Karpas-422 (cell line): ENCODE measurements at regions not wholly inside any gene's neighbourhood (a gene's known extent, or its start where the extent isn't known, plus 50 kb on each side); places are given as distances from the start of the nearest gene placed in this dataset.

Source experiments
- DNase-seq: peaks from one replicate; pipeline ENCODE4 v3.0.0-alpha.2; 2015
- H2AFZ ChIP-seq: fragments of 200-600 bp; sonication (generic); 2 replicates; pipeline ENCODE4 v1.6.1; 2014; ENCODE audit warnings: antibody characterized with exemption, low read length, mixed read lengths
- H3K27ac ChIP-seq: fragments of 200-600 bp; sonication (generic); 2 replicates; pipeline ENCODE4 v1.5.1; 2014; ENCODE audit warnings: mild to moderate bottlenecking, low read length, moderate library complexity
- H3K27me3 ChIP-seq: fragments of 200-600 bp; sonication (generic); 2 replicates; pipeline ENCODE4 v1.6.1; 2014; ENCODE audit warnings: low read length, mixed read lengths
- H3K36me3 ChIP-seq: fragments of 200-600 bp; sonication (generic); 2 replicates; pipeline ENCODE4 v1.6.1; 2014; ENCODE audit warnings: low read length, mixed read lengths; ENCODE audit not compliant: insufficient read depth
- H3K4me1 ChIP-seq: fragments of 200-600 bp; sonication (generic); 2 replicates; pipeline ENCODE4 v1.6.1; 2014; ENCODE audit warnings: mild to moderate bottlenecking, low read length, mixed read lengths
- H3K4me2 ChIP-seq: fragments of 200-600 bp; sonication (generic); 2 replicates; pipeline ENCODE4 v1.6.1; 2014; ENCODE audit warnings: low read length, low read depth, mild to moderate bottlenecking; ENCODE audit not compliant: poor library complexity, severe bottlenecking
- H3K4me3 ChIP-seq: fragments of 200-600 bp; sonication (generic); 2 replicates; pipeline ENCODE4 v1.5.1; 2014; ENCODE audit warnings: mild to moderate bottlenecking, antibody characterized with exemption, low read length, mixed read lengths
- H3K79me2 ChIP-seq: fragments of 200-600 bp; sonication (generic); 2 replicates; pipeline ENCODE4 v1.6.1; 2014; ENCODE audit warnings: mild to moderate bottlenecking, low read length, mixed read lengths
- H3K9ac ChIP-seq: fragments of 200-600 bp; sonication (generic); 2 replicates; pipeline ENCODE4 v1.6.0; 2014; ENCODE audit warnings: low read length
- H3K9me2 ChIP-seq: fragments of 200-600 bp; sonication (generic), shearing (Covaris generic); replicated peaks from 2 replicates; pipeline ENCODE4 v1.6.0; 2014; ENCODE audit warnings: mild to moderate bottlenecking, low read length, moderate library complexity; ENCODE audit not compliant: insufficient read depth
- H3K9me3 ChIP-seq: fragments of 300-700, 200-600 bp; sonication (generic); 2 replicates; pipeline ENCODE4 v1.6.1; 2014; ENCODE audit warnings: low read length, mixed read lengths
- H4K20me1 ChIP-seq: fragments of 200-600 bp; sonication (generic); 2 replicates; pipeline ENCODE4 v1.6.1; 2014; ENCODE audit warnings: mild to moderate bottlenecking, antibody characterized with exemption, low read length, low read depth; ENCODE audit not compliant: insufficient read depth

GRCh38 chr18:78130232-78131195, 849.1 kb upstream of the SALL3 start:
- peaks cover 3% of the 10 kb centered on the region; the same call in 1 of the 2 replicates for H3K27me3 ChIP-seq
- H3K4me3 ChIP-seq, result no peak overlapping the region
- no peaks in the 10 kb centered on the region for H3K36me3 ChIP-seq
- H3K4me2 ChIP-seq, result no peak overlapping the region
- no peak overlapping the region for H3K9ac ChIP-seq
- no peak for DNase-seq
- no peaks in the 10 kb centered on the region for H3K9me2 ChIP-seq
- H3K9me3 ChIP-seq, result peaks cover 10% of the 10 kb centered on the region
- no peak overlapping the region for H2AFZ ChIP-seq
- H3K27ac ChIP-seq, result no peak overlapping the region
- H4K20me1 ChIP-seq, result no peaks in the 10 kb centered on the region
- H3K79me2 ChIP-seq, result no peaks in the 10 kb centered on the region
- no peaks in the 10 kb centered on the region for H3K4me1 ChIP-seq

GRCh38 chr18:78133729-78134128, 845.9 kb upstream of the SALL3 start:
- Histone ChIP-seq H3K27ac (no peak overlapping the region), H3K4me3 (no peak overlapping the region), H3K79me2 (no peaks in the 10 kb centered on the region), H3K36me3 (no peaks in the 10 kb centered on the region), H3K9me3 (no peaks in the 10 kb centered on the region), H4K20me1 (no peaks in the 10 kb centered on the region), H3K9ac (no peak overlapping the region), H3K4me2 (no peak overlapping the region), H3K4me1 (no peaks in the 10 kb centered on the region), H3K9me2 (no peaks in the 10 kb centered on the region), H2AFZ (no peak overlapping the region), H3K27me3 (peaks cover 3% of the 10 kb centered on the region; the same call in 1 of the 2 replicates)
- DNase-seq, result no peak

GRCh38 chr18:78136986-78137385, 842.6 kb upstream of the SALL3 start:
- no peaks in the 10 kb centered on the region for H3K9me3 ChIP-seq
- peaks cover 3% of the 10 kb centered on the region; the same call in 1 of the 2 replicates for H3K27me3 ChIP-seq
- DNase-seq, result no peak
- no peak overlapping the region for H2AFZ ChIP-seq
- no peak overlapping the region for H3K4me3 ChIP-seq
- no peak overlapping the region for H3K9ac ChIP-seq
- H3K27ac ChIP-seq, result no peak overlapping the region
- H3K9me2 ChIP-seq, result no peaks in the 10 kb centered on the region
- H3K4me2 ChIP-seq, result no peak overlapping the region
- H4K20me1 ChIP-seq, result no peaks in the 10 kb centered on the region
- H3K4me1 ChIP-seq, result no peaks in the 10 kb centered on the region
- H3K79me2 ChIP-seq, result no peaks in the 10 kb centered on the region
- H3K36me3 ChIP-seq, result no peaks in the 10 kb centered on the region

GRCh38 chr18:78138983-78139496, 840.6 kb upstream of the SALL3 start:
- no peaks in the 10 kb centered on the region for H3K9me3 ChIP-seq
- H3K4me1 ChIP-seq, result no peaks in the 10 kb centered on the region
- no peaks in the 10 kb centered on the region for H3K27me3 ChIP-seq
- H3K9ac ChIP-seq, result no peak overlapping the region
- no peak for DNase-seq
- no peaks in the 10 kb centered on the region for H4K20me1 ChIP-seq
- H3K4me2 ChIP-seq, result no peak overlapping the region
- H2AFZ ChIP-seq, result no peak overlapping the region
- H3K79me2 ChIP-seq, result no peaks in the 10 kb centered on the region
- no peaks in the 10 kb centered on the region for H3K9me2 ChIP-seq
- no peak overlapping the region for H3K27ac ChIP-seq
- H3K4me3 ChIP-seq, result no peak overlapping the region
- no peaks in the 10 kb centered on the region for H3K36me3 ChIP-seq

GRCh38 chr18:78140294-78140693, 839.3 kb upstream of the SALL3 start:
- H3K9ac ChIP-seq, result no peak overlapping the region
- no peak overlapping the region for H2AFZ ChIP-seq

GRCh38 chr18:78144669-78145068, 834.9 kb upstream of the SALL3 start:
- no peak overlapping the region for H3K9ac ChIP-seq
- no peaks in the 10 kb centered on the region for H3K9me2 ChIP-seq
- no peak overlapping the region for H3K27ac ChIP-seq
- H3K9me3 ChIP-seq, result no peaks in the 10 kb centered on the region
- no peak overlapping the region for H2AFZ ChIP-seq
- no peaks in the 10 kb centered on the region for H3K36me3 ChIP-seq
- DNase-seq, result no peak
- H4K20me1 ChIP-seq, result no peaks in the 10 kb centered on the region
- H3K4me2 ChIP-seq, result no peak overlapping the region
- H3K4me1 ChIP-seq, result no peaks in the 10 kb centered on the region
- no peaks in the 10 kb centered on the region for H3K27me3 ChIP-seq
- H3K4me3 ChIP-seq, result no peak overlapping the region
- no peaks in the 10 kb centered on the region for H3K79me2 ChIP-seq

More at GRCh38 chr18:78140294-78140693, 839.3 kb upstream of the SALL3 start:
- Histone ChIP-seq H4K20me1 (no peaks in the 10 kb centered on the region), H3K4me2 (no peak overlapping the region), H3K9me3 (no peaks in the 10 kb centered on the region), H3K4me1 (no peaks in the 10 kb centered on the region), H3K9me2 (no peaks in the 10 kb centered on the region), H3K27me3 (no peaks in the 10 kb centered on the region), H3K79me2 (no peaks in the 10 kb centered on the region), H3K27ac (no peak overlapping the region), H3K36me3 (no peaks in the 10 kb centered on the region), H3K4me3 (no peak overlapping the region)
- DNase-seq, result no peak

- no peak for DNase-seq
- H3K4me3 ChIP-seq, result no peak overlapping the region
- H3K9me3 ChIP-seq, result no peaks in the 10 kb centered on the region
- no peak overlapping the region for H3K4me2 ChIP-seq
- H3K9ac ChIP-seq, result no peak overlapping the region
- no peaks in the 10 kb centered on the region for H3K4me1 ChIP-seq
- no peaks in the 10 kb centered on the region for H4K20me1 ChIP-seq
- no peaks in the 10 kb centered on the region for H3K36me3 ChIP-seq
- no peaks in the 10 kb centered on the region for H3K79me2 ChIP-seq
- no peak overlapping the region for H3K27ac ChIP-seq
- H2AFZ ChIP-seq, result no peak overlapping the region
- H3K27me3 ChIP-seq, result no peaks in the 10 kb centered on the region
- H3K9me2 ChIP-seq, result no peaks in the 10 kb centered on the region
These were observed 834.5 kb upstream of the SALL3 start for GRCh38 chr18:78145096-78145495.

- Histone ChIP-seq H4K20me1 (no peaks in the 10 kb centered on the region), H3K79me2 (no peaks in the 10 kb centered on the region), H3K27me3 (no peaks in the 10 kb centered on the region), H3K36me3 (no peaks in the 10 kb centered on the region), H3K4me3 (no peak overlapping the region), H3K4me1 (no peaks in the 10 kb centered on the region), H3K9me2 (no peaks in the 10 kb centered on the region), H3K4me2 (no peak overlapping the region), H3K9me3 (no peaks in the 10 kb centered on the region), H2AFZ (no peak overlapping the region), H3K27ac (no peak overlapping the region), H3K9ac (no peak overlapping the region)
- no peak for DNase-seq
These were observed 833.2 kb upstream of the SALL3 start for GRCh38 chr18:78146136-78147085.
